ENCODE measurements at regions not wholly inside any gene's neighbourhood (a gene's known extent, or its start where the extent isn't known, plus 50 kb on each side); places are given as distances from the start of the nearest gene placed in this dataset.

DNA sequence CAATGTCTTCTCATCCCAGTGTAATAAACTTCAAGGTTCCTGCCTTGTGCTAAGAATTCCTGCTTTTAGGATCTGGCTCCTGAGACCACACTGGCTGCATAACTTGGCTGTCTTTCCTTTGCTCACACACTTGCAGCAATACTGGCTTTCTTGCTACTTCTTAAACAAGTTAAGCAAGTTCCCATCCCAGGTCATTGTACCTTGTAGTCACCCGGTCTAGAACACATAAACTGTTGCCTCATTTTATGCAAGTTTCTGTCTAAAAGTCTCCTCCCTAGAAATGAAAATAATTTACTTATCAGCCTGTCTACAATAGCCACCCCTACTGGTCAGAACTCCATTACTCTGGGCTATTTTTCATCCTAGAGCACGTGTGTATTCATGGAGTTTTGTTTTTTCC lies 887.9 kb upstream of the FAM98A start:
- TF ChIP-seq, protein P1, sequence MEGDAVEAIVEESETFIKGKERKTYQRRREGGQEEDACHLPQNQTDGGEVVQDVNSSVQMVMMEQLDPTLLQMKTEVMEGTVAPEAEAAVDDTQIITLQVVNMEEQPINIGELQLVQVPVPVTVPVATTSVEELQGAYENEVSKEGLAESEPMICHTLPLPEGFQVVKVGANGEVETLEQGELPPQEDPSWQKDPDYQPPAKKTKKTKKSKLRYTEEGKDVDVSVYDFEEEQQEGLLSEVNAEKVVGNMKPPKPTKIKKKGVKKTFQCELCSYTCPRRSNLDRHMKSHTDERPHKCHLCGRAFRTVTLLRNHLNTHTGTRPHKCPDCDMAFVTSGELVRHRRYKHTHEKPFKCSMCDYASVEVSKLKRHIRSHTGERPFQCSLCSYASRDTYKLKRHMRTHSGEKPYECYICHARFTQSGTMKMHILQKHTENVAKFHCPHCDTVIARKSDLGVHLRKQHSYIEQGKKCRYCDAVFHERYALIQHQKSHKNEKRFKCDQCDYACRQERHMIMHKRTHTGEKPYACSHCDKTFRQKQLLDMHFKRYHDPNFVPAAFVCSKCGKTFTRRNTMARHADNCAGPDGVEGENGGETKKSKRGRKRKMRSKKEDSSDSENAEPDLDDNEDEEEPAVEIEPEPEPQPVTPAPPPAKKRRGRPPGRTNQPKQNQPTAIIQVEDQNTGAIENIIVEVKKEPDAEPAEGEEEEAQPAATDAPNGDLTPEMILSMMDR (conservative IDR thresholded peaks at IDR 0.05; ENCODE audit: low read length), result no peak
- TF ChIP-seq EZH2phosphoT487 (IDR thresholded peaks at IDR 0.05; ENCODE audit: borderline replicate concordance, low read depth, low read length), result no peak

Data from OCI-LY7 (cell line).